ENCODE measurements at regions not wholly inside any gene's neighbourhood (a gene's known extent, or its start where the extent isn't known, plus 50 kb on each side); places are given as distances from the start of the nearest gene placed in this dataset.

DNA sequence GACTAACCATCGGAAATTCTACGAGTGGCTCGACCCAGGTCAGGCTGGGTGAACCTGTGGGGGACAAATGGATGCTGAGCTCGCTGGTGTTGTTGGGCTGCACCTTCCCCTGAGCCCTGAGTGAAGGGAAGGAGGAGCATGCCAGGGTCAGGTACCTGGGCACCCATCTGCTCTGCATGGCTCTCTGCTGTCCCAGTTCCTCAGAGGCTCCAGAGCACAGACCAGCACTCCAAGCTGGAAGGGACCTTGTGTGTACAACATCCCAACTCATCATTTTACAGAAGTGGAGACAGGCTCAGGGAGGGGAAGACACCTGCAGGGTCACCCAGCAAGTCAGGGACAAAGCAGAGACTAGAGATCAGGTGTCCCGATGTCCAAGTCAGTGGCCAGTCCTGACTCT lies 84.9 kb upstream of the NLRP1 start:
- intact Hi-C loops (cut with DNase I), result no loop called here
- Histone ChIP-seq H3K4me1 (ENCODE audit: control insufficient read depth, insufficient read depth, low read length) (no peaks in the 10 kb centered on the region), H3K27ac (ENCODE audit: low read length) (no peak overlapping the region), H3K9me3 (ENCODE audit: control insufficient read depth, low read length) (no peaks in the 10 kb centered on the region), H3K4me3 (ENCODE audit: low read length) (no peak overlapping the region), H3K27me3 (ENCODE audit: control insufficient read depth, insufficient read depth) (no peaks in the 10 kb centered on the region)
- DNase-seq (no peak), ATAC-seq (no peak)
- 85% methylated on average over 5 of the region's 5 CpGs for WGBS

GRCh38 chr17:5672141-5672540 lies 87.8 kb upstream of the NLRP1 start:
- Histone ChIP-seq H3K27ac (ENCODE audit: low read length) (no peak overlapping the region), H3K27me3 (ENCODE audit: control insufficient read depth, insufficient read depth) (no peaks in the 10 kb centered on the region), H3K9me3 (ENCODE audit: control insufficient read depth, low read length) (no peaks in the 10 kb centered on the region), H3K4me3 (ENCODE audit: low read length) (no peak overlapping the region), H3K4me1 (ENCODE audit: control insufficient read depth, insufficient read depth, low read length) (no peaks in the 10 kb centered on the region)
- ATAC-seq, result peak in 1 of 2 donors; percentile 24
- no peak for DNase-seq
- intact Hi-C loops (cut with DNase I), result no loop called here
- 78% methylated on average over 3 of the region's 3 CpGs for WGBS

DNA sequence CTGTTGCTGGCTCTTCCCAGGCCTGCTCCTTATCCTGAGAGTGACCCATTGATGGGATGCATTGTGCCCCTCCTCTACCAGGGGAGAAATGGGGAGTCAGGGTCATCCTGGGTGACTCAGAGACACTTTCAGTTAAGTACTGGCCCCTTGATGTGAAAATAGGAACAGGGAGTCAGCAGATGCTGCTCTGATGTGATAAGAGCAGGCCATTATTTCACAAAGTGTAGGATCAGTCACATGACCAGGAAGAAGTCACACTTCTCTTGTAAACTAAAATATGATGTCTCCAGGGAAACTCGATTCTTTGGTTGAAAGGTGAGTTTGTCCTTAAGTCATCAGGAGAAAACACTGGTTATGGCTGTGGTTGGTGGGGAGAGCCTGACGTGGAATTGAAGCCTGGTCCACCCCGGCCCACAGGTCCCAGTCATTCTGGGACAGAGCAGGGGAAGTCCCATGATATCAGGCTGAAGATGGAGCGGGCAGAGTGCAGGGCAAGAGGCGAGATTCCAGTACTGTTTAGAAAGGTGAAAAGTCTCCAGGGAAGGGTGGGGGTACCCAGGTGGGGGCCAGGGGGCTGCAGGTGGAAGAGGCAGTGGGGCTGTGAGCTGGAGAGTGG lies 88.6 kb upstream of the NLRP1 start:
- no peak for DNase-seq
- Histone ChIP-seq H3K27me3 (ENCODE audit: control insufficient read depth, insufficient read depth) (no peaks in the 10 kb centered on the region), H3K4me1 (ENCODE audit: control insufficient read depth, insufficient read depth, low read length) (no peaks in the 10 kb centered on the region), H3K27ac (ENCODE audit: low read length) (no peak overlapping the region), H3K9me3 (ENCODE audit: control insufficient read depth, low read length) (no peaks in the 10 kb centered on the region), H3K4me3 (ENCODE audit: low read length) (no peak overlapping the region)
- ATAC-seq, result no peak
- intact Hi-C loops (cut with DNase I), result no loop called here
- 68% methylated on average over 5 of the region's 5 CpGs for WGBS

DNA sequence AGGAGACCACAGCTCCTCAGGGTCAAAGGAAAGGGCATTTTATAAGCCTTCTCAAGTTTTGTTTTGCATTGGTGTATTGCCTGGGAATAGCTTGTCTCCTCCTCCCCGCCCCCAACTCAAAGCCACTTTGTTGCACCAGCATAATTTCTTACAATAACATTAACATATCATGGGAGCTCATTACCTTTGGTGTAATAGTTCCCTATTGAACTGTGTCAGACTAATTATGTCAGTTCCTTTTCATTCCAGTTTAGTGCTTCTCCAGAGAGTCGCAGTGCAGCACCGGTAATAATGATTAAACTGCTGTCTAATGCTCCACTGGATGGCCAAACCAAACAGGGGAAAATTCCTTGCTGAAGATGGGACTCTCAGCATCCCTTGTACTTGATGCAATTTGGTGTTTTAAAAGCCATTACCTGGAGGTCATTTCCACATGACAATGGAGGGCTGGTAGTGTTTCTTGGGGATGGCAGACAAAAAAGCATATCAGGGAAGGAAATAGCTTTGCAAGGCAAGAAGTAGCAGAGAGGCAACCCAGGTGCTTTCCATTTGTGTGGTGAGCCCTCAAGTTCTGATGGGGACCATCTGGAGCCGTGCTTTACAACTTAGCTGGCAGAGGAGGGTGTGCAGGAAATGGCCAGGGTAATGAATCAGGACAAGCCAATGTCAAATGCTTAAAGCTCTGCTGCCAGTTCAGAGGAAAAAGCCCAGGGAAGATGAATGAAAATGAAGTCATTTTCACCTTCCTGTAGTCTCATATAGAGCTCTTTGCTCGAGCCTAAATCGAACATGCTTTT lies 91.5 kb upstream of the NLRP1 start:
- Histone ChIP-seq H3K9me3 (ENCODE audit: control insufficient read depth, low read length) (no peaks in the 10 kb centered on the region), H3K27ac (ENCODE audit: low read length) (no peak overlapping the region), H3K4me1 (ENCODE audit: control insufficient read depth, insufficient read depth, low read length) (no peaks in the 10 kb centered on the region), H3K4me3 (ENCODE audit: low read length) (no peak overlapping the region), H3K27me3 (ENCODE audit: control insufficient read depth, insufficient read depth) (no peaks in the 10 kb centered on the region)
- WGBS, result 53% methylated on average over 6 of the region's 6 CpGs
- no peak for ATAC-seq
- DNase-seq, result no peak
- intact Hi-C loops (cut with DNase I), result no loop called here

DNA sequence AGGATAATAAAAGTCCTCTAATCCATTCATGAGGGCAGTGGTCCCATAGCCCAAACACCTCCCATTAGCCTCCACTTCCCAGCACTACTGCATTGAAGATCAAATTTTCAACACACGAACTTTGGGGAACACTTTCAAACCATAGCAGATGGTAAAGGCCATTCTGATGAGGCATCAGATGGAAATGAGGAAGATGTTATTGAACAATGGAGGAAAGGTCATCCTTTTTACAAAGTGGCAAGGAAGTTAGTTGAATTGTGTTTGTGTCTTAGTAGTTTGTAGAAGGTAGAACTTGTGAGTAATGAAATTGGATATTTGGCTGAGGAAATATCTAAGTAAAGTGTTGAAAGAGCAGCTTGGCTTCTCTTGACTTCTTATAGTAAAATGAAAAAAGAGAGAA lies 93.3 kb upstream of the NLRP1 start:
- H3K27me3 ChIP-seq (ENCODE audit: control insufficient read depth, insufficient read depth), result no peaks in the 10 kb centered on the region
- DNase-seq (no peak), ATAC-seq (no peak)
- H3K4me1 ChIP-seq (ENCODE audit: control insufficient read depth, insufficient read depth, low read length), result no peaks in the 10 kb centered on the region
- WGBS, result 44% methylated on average over 1 of the region's 1 CpG
- intact Hi-C loops (cut with DNase I), result no loop called here
- no peak overlapping the region for H3K4me3 ChIP-seq (ENCODE audit: low read length)
- H3K9me3 ChIP-seq (ENCODE audit: control insufficient read depth, low read length), result no peaks in the 10 kb centered on the region
- no peak overlapping the region for H3K27ac ChIP-seq (ENCODE audit: low read length)

DNA sequence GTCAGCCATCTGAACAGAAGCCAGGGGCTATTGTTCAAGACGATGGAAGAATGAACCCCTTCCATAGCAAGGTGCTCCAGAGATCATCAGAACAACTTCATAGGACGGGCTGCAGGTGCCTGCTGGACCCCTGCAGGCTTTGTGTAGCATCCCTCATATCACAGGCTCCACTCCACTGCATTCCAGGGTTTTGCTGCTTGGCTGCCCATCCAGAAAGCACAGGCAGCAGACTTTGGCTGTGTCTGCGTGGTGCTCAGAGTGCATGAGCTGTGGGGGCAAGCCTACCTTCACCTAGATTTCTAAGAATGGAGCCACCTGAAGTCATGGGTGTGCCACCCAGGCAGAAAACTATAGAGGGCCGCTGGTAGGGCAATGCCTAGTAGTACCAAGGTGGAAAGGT lies 93.9 kb upstream of the NLRP1 start:
- no peak for ATAC-seq
- intact Hi-C loops (cut with DNase I), result no loop called here
- Histone ChIP-seq H3K9me3 (ENCODE audit: control insufficient read depth, low read length) (no peaks in the 10 kb centered on the region), H3K27ac (ENCODE audit: low read length) (no peak overlapping the region), H3K27me3 (ENCODE audit: control insufficient read depth, insufficient read depth) (no peaks in the 10 kb centered on the region), H3K4me3 (ENCODE audit: low read length) (no peak overlapping the region), H3K4me1 (ENCODE audit: control insufficient read depth, insufficient read depth, low read length) (no peaks in the 10 kb centered on the region)
- DNase-seq, result no peak
- WGBS, result 61% methylated on average over 4 of the region's 4 CpGs

- Histone ChIP-seq H3K4me1 (ENCODE audit: control insufficient read depth, insufficient read depth, low read length) (no peaks in the 10 kb centered on the region), H3K9me3 (ENCODE audit: control insufficient read depth, low read length) (peaks cover 4% of the 10 kb centered on the region), H3K4me3 (ENCODE audit: low read length) (no peak overlapping the region), H3K27ac (ENCODE audit: low read length) (no peak overlapping the region), H3K27me3 (ENCODE audit: control insufficient read depth, insufficient read depth) (no peaks in the 10 kb centered on the region)
- ATAC-seq (no peak), DNase-seq (no peak)
- WGBS, result 53% methylated on average over 1 of the region's 1 CpG
- intact Hi-C loops (cut with DNase I), result no loop called here
Observed at GRCh38 chr17:5680766-5681165, 96.5 kb upstream of the NLRP1 start.

- H3K27ac ChIP-seq (ENCODE audit: low read length), result no peak overlapping the region
- intact Hi-C loops (cut with DNase I), result no loop called here
- no peaks in the 10 kb centered on the region for H3K27me3 ChIP-seq (ENCODE audit: control insufficient read depth, insufficient read depth)
- ATAC-seq, result no peak
- no peak overlapping the region for H3K4me3 ChIP-seq (ENCODE audit: low read length)
- H3K4me1 ChIP-seq (ENCODE audit: control insufficient read depth, insufficient read depth, low read length), result no peaks in the 10 kb centered on the region
- DNase-seq, result no peak
- 22% methylated on average over 6 of the region's 6 CpGs for WGBS
- H3K9me3 ChIP-seq (ENCODE audit: control insufficient read depth, low read length), result peaks cover 7% of the 10 kb centered on the region
Observed at GRCh38 chr17:5683241-5683640, 98.9 kb upstream of the NLRP1 start.

DNA sequence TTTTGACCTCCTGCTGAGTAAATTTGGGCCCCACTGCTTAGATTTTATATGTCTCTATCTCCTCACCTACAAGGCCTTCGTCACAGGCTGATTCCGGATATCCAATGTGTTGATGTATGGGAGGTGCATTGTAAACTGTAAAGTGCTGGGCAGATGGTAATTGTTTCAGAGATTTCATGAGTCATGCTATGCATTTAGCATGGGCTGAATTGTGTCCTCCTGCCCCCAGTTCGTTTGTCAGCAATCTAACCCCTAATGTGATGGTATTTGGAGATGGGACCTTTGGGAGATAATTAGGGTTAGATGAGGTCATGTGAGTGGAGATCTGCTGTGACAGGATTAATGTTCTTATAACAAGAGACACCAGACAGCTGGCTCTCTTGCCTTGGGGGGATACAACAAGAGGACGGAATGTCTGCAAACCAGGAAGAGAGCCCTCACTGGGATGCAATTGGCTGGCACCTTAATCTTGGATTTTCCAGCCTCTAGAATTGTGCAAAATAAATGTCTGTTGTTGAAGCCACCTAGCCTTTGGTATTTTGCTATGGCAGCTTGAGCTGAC lies 101.8 kb upstream of the NLRP1 start:
- Histone ChIP-seq H3K27ac (ENCODE audit: low read length) (no peak overlapping the region), H3K27me3 (ENCODE audit: control insufficient read depth, insufficient read depth) (no peaks in the 10 kb centered on the region), H3K9me3 (ENCODE audit: control insufficient read depth, low read length) (peaks cover 7% of the 10 kb centered on the region), H3K4me1 (ENCODE audit: control insufficient read depth, insufficient read depth, low read length) (no peaks in the 10 kb centered on the region), H3K4me3 (ENCODE audit: low read length) (no peak overlapping the region)
- ATAC-seq, result no peak
- intact Hi-C loops (cut with DNase I), result no loop called here
- 46% methylated on average over 4 of the region's 4 CpGs for WGBS
- DNase-seq, result no peak

DNA sequence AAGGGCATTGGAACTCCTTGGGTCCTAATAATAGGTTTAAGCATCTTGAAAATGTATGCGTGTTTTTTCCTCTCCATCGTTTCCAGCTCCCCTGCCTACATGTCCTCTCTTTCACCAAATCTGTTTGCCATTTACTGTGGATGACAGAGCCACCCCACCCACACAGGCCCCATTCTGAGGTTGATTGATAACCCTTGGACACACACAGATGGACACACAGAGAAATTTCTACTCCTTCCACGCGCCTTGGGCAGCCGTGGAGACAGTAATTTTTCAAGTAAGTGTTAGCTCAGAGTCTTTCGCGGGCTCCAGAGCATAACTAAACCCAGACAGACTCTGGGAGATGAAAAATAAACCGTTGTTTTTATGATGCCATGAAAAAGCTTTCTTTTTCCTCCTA lies 103.3 kb upstream of the NLRP1 start:
- WGBS, result 78% methylated on average over 8 of the region's 8 CpGs
- Histone ChIP-seq H3K27ac (ENCODE audit: low read length) (no peak overlapping the region), H3K4me1 (ENCODE audit: control insufficient read depth, insufficient read depth, low read length) (no peaks in the 10 kb centered on the region), H3K9me3 (ENCODE audit: control insufficient read depth, low read length) (peaks cover 7% of the 10 kb centered on the region), H3K27me3 (ENCODE audit: control insufficient read depth, insufficient read depth) (no peaks in the 10 kb centered on the region), H3K4me3 (ENCODE audit: low read length) (no peak overlapping the region)
- intact Hi-C loops (cut with DNase I), result no loop called here
- ATAC-seq, result no peak
- DNase-seq, result no peak

DNA sequence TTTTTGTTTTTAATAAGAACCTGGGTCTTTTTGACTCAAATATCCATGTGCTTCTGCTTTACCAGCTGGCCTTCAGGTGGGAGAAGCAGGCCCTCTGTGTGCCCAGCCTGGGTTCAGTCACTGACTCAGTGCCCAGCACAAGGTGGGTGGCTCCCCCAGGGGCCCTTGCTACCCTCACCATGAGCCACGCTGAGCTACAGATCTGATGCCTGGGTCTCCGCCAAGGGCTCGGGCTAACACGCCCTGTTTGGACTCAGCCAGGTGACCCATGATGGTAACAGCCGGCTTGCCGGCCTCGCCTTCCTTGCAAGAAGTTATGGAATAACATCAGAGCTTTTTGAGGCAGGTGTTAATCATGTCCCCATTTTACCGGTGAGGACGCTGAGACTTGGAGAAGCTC lies 109.5 kb upstream of the NLRP1 start:
- Histone ChIP-seq H3K27ac (ENCODE audit: low read length) (no peak overlapping the region), H3K27me3 (ENCODE audit: control insufficient read depth, insufficient read depth) (peaks cover 2% of the 10 kb centered on the region), H3K4me3 (ENCODE audit: low read length) (no peak overlapping the region), H3K9me3 (ENCODE audit: control insufficient read depth, low read length) (no peaks in the 10 kb centered on the region), H3K4me1 (ENCODE audit: control insufficient read depth, insufficient read depth, low read length) (no peaks in the 10 kb centered on the region)
- intact Hi-C loops (cut with DNase I), result loop anchor here in 1 of 4 donors (10.0 kb wide), 1 partner anchor 59 kb away; no protein-coding TSS in a partner anchor
- 82% methylated on average over 9 of the region's 9 CpGs for whole genome bisulfite sequencing
- no peak for ATAC-seq
- peak in 1 of 3 donors; percentile 41 for DNase-seq
